HCT116 (cell line): ENCODE measurements at regions not wholly inside any gene's neighbourhood (a gene's known extent, or its start where the extent isn't known, plus 50 kb on each side); places are given as distances from the start of the nearest gene placed in this dataset.

Experiments
- CEBPB ChIP-seq: IDR thresholded peaks from 2 replicates; pipeline ENCODE4 v1.6.1; 2012; ENCODE audit warnings: low read depth
- EGR1 ChIP-seq: IDR thresholded peaks from 2 replicates; pipeline ENCODE4 v1.6.1; 2012; ENCODE audit warnings: low read depth
- EZH2 ChIP-seq: fragments of 200-600 bp; sonication (generic); IDR thresholded peaks from 2 replicates; pipeline ENCODE4 v1.6.1; 2017; ENCODE audit warnings: antibody characterized with exemption, mixed run types
- EZH2phosphoT487 ChIP-seq: fragments of 200-600 bp; IDR thresholded peaks from 2 replicates; pipeline ENCODE4 v1.6.1; 2018; ENCODE audit warnings: antibody characterized with exemption, borderline replicate concordance
- FOSL1 ChIP-seq: IDR thresholded peaks from 2 replicates; pipeline ENCODE4 v1.6.1; 2012; ENCODE audit warnings: low read depth
- POLR2A ChIP-seq: IDR thresholded peaks from 2 replicates; pipeline ENCODE4 v1.7.0; 2011; ENCODE audit warnings: borderline replicate concordance; ENCODE audit not compliant: insufficient read depth, insufficient read length; ENCODE audit errors: extremely low read depth
- POLR2AphosphoS5 ChIP-seq: IDR thresholded peaks from 2 replicates; pipeline ENCODE4 v1.6.1; 2011; ENCODE audit warnings: mild to moderate bottlenecking, low read depth, low read length, moderate library complexity
- RAD21 ChIP-seq: IDR thresholded peaks from 2 replicates; pipeline ENCODE4 v1.6.1; 2012; ENCODE audit warnings: low read depth, mild to moderate bottlenecking
- SP1 ChIP-seq: IDR thresholded peaks from 2 replicates; pipeline ENCODE4 v1.6.1; 2012; ENCODE audit warnings: low read depth
- ZNF274 ChIP-seq: fragments of 200-500 bp; sonication (Bioruptor generic); IDR thresholded peaks from 2 replicates; pipeline ENCODE4 v1.6.1; 2014; ENCODE audit warnings: mild to moderate bottlenecking, low read depth, low read length, inconsistent platforms
- TF ChIP-seq, protein P1 (sequence below), 3 experiments: fragments of 200-600 bp in 1 of 3; sonication (generic) in 1 of 3; IDR thresholded peaks in 2 of 3; conservative IDR thresholded peaks in 1 of 3; 2 replicates each; pipeline ENCODE4 v1.5.1; 2012 to 2017; ENCODE audit warnings: low read depth in 2 of 3, low read length in 2 of 3, antibody characterized with exemption in 1 of 3, borderline replicate concordance in 1 of 3, control low read depth in 1 of 3, mild to moderate bottlenecking in 1 of 3, mixed read lengths in 1 of 3, mixed run types in 1 of 3, moderate library complexity in 1 of 3; ENCODE audit not compliant: insufficient read depth in 1 of 3
- TF ChIP-seq, protein P2 (sequence below): IDR thresholded peaks from 2 replicates; pipeline ENCODE4 v1.6.1; 2012
- TF ChIP-seq, protein P3 (sequence below): IDR thresholded peaks from 2 replicates; pipeline ENCODE4 v1.6.1; 2012; ENCODE audit warnings: low read depth

DNA sequence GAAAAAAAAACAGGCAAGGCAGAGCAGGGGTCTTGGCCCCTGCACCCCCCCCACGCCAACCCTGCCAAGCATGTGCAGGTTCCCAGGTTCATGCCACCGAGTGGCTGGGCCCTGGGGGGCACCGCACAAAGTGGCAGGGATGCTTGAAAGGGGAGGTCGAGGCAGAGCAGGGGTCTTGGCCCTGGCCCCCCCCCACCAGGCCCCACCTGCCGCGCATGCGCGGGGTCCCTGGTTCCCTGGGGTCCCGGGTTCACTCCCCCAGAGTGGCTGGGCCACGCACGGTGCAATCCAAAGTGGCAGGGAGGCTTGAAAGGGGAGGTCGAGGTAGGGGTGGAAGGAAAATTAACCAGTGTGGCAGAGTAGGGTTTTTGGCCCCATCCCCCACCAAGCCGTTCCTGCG is 312.2 kb downstream of the ALG10 start:
- TF ChIP-seq, protein P1, sequence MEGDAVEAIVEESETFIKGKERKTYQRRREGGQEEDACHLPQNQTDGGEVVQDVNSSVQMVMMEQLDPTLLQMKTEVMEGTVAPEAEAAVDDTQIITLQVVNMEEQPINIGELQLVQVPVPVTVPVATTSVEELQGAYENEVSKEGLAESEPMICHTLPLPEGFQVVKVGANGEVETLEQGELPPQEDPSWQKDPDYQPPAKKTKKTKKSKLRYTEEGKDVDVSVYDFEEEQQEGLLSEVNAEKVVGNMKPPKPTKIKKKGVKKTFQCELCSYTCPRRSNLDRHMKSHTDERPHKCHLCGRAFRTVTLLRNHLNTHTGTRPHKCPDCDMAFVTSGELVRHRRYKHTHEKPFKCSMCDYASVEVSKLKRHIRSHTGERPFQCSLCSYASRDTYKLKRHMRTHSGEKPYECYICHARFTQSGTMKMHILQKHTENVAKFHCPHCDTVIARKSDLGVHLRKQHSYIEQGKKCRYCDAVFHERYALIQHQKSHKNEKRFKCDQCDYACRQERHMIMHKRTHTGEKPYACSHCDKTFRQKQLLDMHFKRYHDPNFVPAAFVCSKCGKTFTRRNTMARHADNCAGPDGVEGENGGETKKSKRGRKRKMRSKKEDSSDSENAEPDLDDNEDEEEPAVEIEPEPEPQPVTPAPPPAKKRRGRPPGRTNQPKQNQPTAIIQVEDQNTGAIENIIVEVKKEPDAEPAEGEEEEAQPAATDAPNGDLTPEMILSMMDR (IDR thresholded peaks at IDR 0.05 in 2 of 3, conservative IDR thresholded peaks at IDR 0.05 in 1 of 3; ENCODE audit: borderline replicate concordance in 1 of 3, insufficient read depth in 1 of 3, low read depth in 2 of 3, low read length in 2 of 3), result no peak
- TF ChIP-seq POLR2A (no peak), SP1 (no peak), EZH2 (no peak), POLR2AphosphoS5 (no peak), CEBPB (no peak), EZH2phosphoT487 (no peak), ZNF274 (no peak), RAD21 (no peak), EGR1 (no peak), FOSL1 (no peak)
- TF ChIP-seq, protein P2, sequence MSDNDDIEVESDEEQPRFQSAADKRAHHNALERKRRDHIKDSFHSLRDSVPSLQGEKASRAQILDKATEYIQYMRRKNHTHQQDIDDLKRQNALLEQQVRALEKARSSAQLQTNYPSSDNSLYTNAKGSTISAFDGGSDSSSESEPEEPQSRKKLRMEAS, result no peak
- TF ChIP-seq, protein P3, sequence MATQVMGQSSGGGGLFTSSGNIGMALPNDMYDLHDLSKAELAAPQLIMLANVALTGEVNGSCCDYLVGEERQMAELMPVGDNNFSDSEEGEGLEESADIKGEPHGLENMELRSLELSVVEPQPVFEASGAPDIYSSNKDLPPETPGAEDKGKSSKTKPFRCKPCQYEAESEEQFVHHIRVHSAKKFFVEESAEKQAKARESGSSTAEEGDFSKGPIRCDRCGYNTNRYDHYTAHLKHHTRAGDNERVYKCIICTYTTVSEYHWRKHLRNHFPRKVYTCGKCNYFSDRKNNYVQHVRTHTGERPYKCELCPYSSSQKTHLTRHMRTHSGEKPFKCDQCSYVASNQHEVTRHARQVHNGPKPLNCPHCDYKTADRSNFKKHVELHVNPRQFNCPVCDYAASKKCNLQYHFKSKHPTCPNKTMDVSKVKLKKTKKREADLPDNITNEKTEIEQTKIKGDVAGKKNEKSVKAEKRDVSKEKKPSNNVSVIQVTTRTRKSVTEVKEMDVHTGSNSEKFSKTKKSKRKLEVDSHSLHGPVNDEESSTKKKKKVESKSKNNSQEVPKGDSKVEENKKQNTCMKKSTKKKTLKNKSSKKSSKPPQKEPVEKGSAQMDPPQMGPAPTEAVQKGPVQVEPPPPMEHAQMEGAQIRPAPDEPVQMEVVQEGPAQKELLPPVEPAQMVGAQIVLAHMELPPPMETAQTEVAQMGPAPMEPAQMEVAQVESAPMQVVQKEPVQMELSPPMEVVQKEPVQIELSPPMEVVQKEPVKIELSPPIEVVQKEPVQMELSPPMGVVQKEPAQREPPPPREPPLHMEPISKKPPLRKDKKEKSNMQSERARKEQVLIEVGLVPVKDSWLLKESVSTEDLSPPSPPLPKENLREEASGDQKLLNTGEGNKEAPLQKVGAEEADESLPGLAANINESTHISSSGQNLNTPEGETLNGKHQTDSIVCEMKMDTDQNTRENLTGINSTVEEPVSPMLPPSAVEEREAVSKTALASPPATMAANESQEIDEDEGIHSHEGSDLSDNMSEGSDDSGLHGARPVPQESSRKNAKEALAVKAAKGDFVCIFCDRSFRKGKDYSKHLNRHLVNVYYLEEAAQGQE, result no peak
